Thymus (tissue), 11 donors: ENCODE measurements at regions not wholly inside any gene's neighbourhood (a gene's known extent, or its start where the extent isn't known, plus 50 kb on each side); places are given as distances from the start of the nearest gene placed in this dataset.
"Not testable (repeated sequence)": the region's sequence is repeated elsewhere in the genome, so short reads cannot be mapped to it uniquely, and the experiment has no call there.

Experiments
- DNase-seq, 9 donors: peaks; one replicate each; pipeline ENCODE4 v3.0.0-alpha.2; 2013; ENCODE audit warnings: low spot score in 9 of 9, low read depth in 6 of 9, missing footprints in 1 of 9
- H3K27ac ChIP-seq, 2 donors: one replicate each; pipeline ENCODE4 v1.5.1; 2013; ENCODE audit warnings: control low read depth in 1 of 2, low read depth in 1 of 2, low read length in 1 of 2, mild to moderate bottlenecking in 1 of 2, moderate library complexity in 1 of 2
- H3K27me3 ChIP-seq, 2 donors: one replicate each; pipeline ENCODE4 v1.5.1; 2013; ENCODE audit warnings: low read length in 1 of 2; ENCODE audit not compliant: control insufficient read depth in 2 of 2, insufficient read depth in 1 of 2
- H3K36me3 ChIP-seq, 2 donors: one replicate each; pipeline ENCODE4 v1.5.1; 2013; ENCODE audit warnings: low read length in 1 of 2, mild to moderate bottlenecking in 1 of 2, moderate library complexity in 1 of 2; ENCODE audit not compliant: control insufficient read depth in 2 of 2, insufficient read depth in 2 of 2
- H3K4me1 ChIP-seq, 2 donors: one replicate each; pipeline ENCODE4 v1.5.1; 2013; ENCODE audit warnings: low read length in 2 of 2; ENCODE audit not compliant: control insufficient read depth in 2 of 2, insufficient read depth in 2 of 2
- H3K4me3 ChIP-seq, 2 donors: one replicate each; pipeline ENCODE4 v1.5.1; 2013; ENCODE audit warnings: low read length in 2 of 2, control low read depth in 1 of 2, mild to moderate bottlenecking in 1 of 2
- H3K9me3 ChIP-seq, 2 donors: one replicate each; pipeline ENCODE4 v1.5.1; 2013; ENCODE audit warnings: low read length in 1 of 2, mild to moderate bottlenecking in 1 of 2; ENCODE audit not compliant: control insufficient read depth in 2 of 2, insufficient read depth in 1 of 2
- WGBS: extraction: QIAGEN DNeasy Blood & Tissue Kit; methylation state at CpG from one replicate; pipeline ENCODE4 v1.1.7; 2013; 5-methylcytosine and 5-hydroxymethylcytosine counted together
- donor health status: healthy.

DNA sequence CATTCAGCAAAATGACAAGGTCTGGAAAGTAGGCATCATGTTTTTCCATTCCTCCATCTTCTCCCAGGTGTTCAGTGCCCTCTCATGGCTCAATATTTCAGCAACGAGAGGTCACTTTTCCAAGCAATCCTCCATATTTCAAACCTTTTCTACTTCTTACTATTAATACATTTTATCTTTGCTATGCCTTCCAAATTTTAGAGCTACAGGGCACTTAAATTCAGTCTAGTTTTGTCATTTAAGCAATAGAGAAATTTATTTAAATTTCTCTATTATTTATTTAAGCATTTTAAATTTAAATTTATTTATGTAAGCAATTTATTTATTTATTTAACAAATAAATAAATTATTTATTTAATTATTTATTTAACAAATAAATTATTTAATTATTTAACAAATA lies 305.1 kb upstream of the ANXA10 start:
- H3K9me3 ChIP-seq: no peaks in the 10 kb centered on the region
- no peaks in the 10 kb centered on the region for H3K4me1 ChIP-seq
- H3K27me3 ChIP-seq: no peaks in the 10 kb centered on the region
- H3K4me3 ChIP-seq: no peak overlapping the region
- WGBS: 100% methylated on average over 1 of the region's 1 CpG
- DNase-seq: no peak
- H3K36me3 ChIP-seq: no peaks in the 10 kb centered on the region
- no peak overlapping the region for H3K27ac ChIP-seq

DNA sequence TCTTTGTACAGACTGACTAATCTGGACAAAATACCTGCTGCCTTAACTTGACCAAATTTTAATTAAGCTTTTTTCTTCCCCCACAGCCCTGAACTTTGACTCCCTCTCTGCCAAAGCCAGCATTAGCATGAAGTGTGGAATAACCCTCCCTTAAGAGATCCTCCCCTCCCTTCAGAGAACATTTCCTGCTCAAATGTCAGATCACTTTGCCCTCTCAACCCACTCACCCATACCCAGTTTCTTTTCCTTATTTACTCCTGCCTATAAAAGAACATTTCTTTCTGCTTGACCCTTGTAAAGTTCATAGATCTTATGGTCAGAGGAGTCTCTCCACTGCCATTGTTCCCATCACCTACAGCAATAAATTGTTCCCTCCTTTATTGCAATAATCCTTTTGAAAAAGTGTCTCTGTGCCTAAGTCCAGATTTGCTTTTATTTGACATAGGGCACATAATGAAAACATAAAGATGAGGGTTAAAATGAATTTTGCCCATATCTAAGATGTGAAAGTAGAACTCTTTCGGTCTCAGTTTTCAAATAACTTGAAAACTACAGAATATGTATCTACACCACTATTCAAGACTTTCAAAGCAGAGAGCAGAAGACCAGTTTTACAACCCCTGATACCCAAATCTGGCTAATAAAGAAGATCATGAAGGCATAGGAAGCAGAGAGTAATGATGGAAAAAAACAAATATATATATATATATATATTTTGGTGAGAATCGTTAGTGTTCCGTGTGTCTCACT lies 289.7 kb upstream of the ANXA10 start:
- Histone ChIP-seq H3K4me1 (no peaks in the 10 kb centered on the region), H3K9me3 (no peaks in the 10 kb centered on the region), H3K27me3 (no peaks in the 10 kb centered on the region), H3K36me3 (no peaks in the 10 kb centered on the region), H3K4me3 (no peak overlapping the region), H3K27ac (no peak overlapping the region)
- DNase-seq: no peak
- WGBS: 95% methylated on average over 3 of the region's 3 CpGs

GRCh38 chr4:167811958-167812357 lies 280.4 kb upstream of the ANXA10 start:
- H3K27ac ChIP-seq: no peak overlapping the region
- no peaks in the 10 kb centered on the region for H3K36me3 ChIP-seq
- no peak for DNase-seq
- no peaks in the 10 kb centered on the region for H3K4me1 ChIP-seq
- H3K9me3 ChIP-seq: no peaks in the 10 kb centered on the region
- WGBS: 82% methylated on average over 1 of the region's 1 CpG
- no peaks in the 10 kb centered on the region for H3K27me3 ChIP-seq
- H3K4me3 ChIP-seq: no peak overlapping the region

DNA sequence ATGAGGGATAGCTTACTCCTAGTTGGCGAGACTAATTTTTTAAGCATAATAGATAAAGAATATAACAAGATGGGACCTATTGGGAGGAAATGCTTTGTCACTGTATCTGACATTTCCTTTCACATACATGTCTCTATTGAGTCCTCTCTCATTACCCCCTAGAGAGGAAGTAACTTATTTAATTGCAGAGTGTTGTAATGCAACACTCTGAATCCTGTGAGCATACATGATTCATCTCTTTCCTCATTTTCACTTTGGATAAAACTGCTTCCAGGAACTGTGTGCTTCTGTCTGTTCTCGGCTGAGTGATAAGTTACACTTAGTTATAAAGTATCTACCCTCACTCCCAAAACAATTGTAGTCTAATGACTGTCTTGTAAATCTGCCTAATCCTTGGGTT lies 266.1 kb upstream of the ANXA10 start:
- 71% methylated on average over 2 of the region's 2 CpGs for WGBS
- Histone ChIP-seq H3K9me3 (no peaks in the 10 kb centered on the region), H3K27ac (no peak overlapping the region), H3K36me3 (no peaks in the 10 kb centered on the region), H3K4me1 (no peaks in the 10 kb centered on the region), H3K4me3 (no peak overlapping the region), H3K27me3 (no peaks in the 10 kb centered on the region)
- no peak for DNase-seq

GRCh38 chr4:167831855-167832254 lies 260.5 kb upstream of the ANXA10 start:
- no peaks in the 10 kb centered on the region for H3K4me1 ChIP-seq
- no peak overlapping the region for H3K4me3 ChIP-seq
- H3K27me3 ChIP-seq: no peaks in the 10 kb centered on the region
- H3K9me3 ChIP-seq: no peaks in the 10 kb centered on the region
- no peak for DNase-seq
- no peak overlapping the region for H3K27ac ChIP-seq
- H3K36me3 ChIP-seq: no peaks in the 10 kb centered on the region

- no peaks in the 10 kb centered on the region for H3K36me3 ChIP-seq
- no peak overlapping the region for H3K27ac ChIP-seq
- no peaks in the 10 kb centered on the region for H3K9me3 ChIP-seq
- WGBS: 70% methylated on average over 1 of the region's 1 CpG
- H3K4me3 ChIP-seq: no peak overlapping the region
- no peaks in the 10 kb centered on the region for H3K4me1 ChIP-seq
- DNase-seq: no peak
- H3K27me3 ChIP-seq: no peaks in the 10 kb centered on the region
These were observed 253.7 kb upstream of the ANXA10 start for GRCh38 chr4:167838686-167839085.

DNA sequence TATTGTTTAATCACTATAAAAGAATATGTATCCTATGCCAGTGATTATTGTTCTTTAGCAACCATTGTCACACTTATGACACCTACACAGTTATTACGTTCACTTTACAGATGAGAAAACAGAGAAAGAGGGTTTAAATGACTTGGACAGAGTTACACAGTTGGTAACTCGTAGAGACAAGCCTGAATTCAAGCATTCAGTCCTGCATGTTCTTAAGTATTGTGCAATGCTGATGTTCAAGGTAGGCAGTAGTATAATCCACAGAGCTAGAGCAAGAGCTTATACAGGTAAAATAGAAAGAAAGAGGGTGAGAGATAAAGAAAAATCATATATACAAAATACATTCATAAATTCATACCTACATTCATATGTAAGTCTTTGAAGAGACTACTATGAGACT lies 249.8 kb upstream of the ANXA10 start:
- Histone ChIP-seq H3K9me3 (no peaks in the 10 kb centered on the region), H3K4me1 (no peaks in the 10 kb centered on the region), H3K27me3 (no peaks in the 10 kb centered on the region), H3K36me3 (no peaks in the 10 kb centered on the region), H3K4me3 (no peak overlapping the region), H3K27ac (no peak overlapping the region)
- no peak for DNase-seq
- WGBS: 73% methylated on average over 2 of the region's 2 CpGs

- Histone ChIP-seq H3K9me3 (no peaks in the 10 kb centered on the region), H3K4me3 (no peak overlapping the region), H3K36me3 (no peaks in the 10 kb centered on the region), H3K4me1 (no peaks in the 10 kb centered on the region), H3K27ac (no peak overlapping the region), H3K27me3 (no peaks in the 10 kb centered on the region)
- DNase-seq: no peak
- 86% methylated on average over 2 of the region's 2 CpGs for WGBS
These were observed 237.5 kb upstream of the ANXA10 start for GRCh38 chr4:167854881-167855280.

DNA sequence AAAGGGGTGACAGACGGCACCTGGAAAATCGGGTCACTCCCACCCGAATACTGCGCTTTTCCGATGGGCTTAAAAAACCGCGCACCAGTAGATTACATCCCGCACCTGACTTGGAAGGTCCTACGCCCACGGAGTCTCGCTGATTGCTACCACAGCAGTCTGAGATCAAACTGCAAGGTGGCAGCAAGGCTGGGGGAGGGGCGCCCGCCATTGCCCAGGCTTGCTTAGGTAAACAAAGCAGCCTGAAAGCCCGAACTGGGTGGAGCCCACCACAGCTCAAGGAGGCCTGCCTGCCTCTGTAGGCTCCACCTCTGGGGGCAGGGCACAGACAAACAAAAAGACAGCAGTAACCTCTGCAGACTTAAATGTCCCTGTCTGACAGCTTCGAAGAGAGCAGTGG lies 234.2 kb upstream of the ANXA10 start:
- not testable (repeated sequence) for H3K9me3 ChIP-seq, H3K27me3 ChIP-seq, H3K36me3 ChIP-seq, H3K4me3 ChIP-seq, H3K27ac ChIP-seq, H3K4me1 ChIP-seq, DNase-seq
- WGBS: 86% methylated on average over 14 of the region's 15 CpGs

GRCh38 chr4:167867191-167867590 lies 225.1 kb upstream of the ANXA10 start:
- Histone ChIP-seq H3K27ac (no peak overlapping the region), H3K36me3 (no peaks in the 10 kb centered on the region), H3K9me3 (no peaks in the 10 kb centered on the region), H3K4me3 (no peak overlapping the region), H3K4me1 (no peaks in the 10 kb centered on the region), H3K27me3 (no peaks in the 10 kb centered on the region)
- WGBS: 91% methylated on average over 3 of the region's 3 CpGs
- DNase-seq: no peak
